ENCODE measurements at regions not wholly inside any gene's neighbourhood (a gene's known extent, or its start where the extent isn't known, plus 50 kb on each side); places are given as distances from the start of the nearest gene placed in this dataset.

- TF ChIP-seq, protein P1, sequence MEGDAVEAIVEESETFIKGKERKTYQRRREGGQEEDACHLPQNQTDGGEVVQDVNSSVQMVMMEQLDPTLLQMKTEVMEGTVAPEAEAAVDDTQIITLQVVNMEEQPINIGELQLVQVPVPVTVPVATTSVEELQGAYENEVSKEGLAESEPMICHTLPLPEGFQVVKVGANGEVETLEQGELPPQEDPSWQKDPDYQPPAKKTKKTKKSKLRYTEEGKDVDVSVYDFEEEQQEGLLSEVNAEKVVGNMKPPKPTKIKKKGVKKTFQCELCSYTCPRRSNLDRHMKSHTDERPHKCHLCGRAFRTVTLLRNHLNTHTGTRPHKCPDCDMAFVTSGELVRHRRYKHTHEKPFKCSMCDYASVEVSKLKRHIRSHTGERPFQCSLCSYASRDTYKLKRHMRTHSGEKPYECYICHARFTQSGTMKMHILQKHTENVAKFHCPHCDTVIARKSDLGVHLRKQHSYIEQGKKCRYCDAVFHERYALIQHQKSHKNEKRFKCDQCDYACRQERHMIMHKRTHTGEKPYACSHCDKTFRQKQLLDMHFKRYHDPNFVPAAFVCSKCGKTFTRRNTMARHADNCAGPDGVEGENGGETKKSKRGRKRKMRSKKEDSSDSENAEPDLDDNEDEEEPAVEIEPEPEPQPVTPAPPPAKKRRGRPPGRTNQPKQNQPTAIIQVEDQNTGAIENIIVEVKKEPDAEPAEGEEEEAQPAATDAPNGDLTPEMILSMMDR (IDR thresholded peaks at IDR 0.05): no peak
These were observed 262.8 kb upstream of the PBX1 start for GRCh38 chr1:164296172-164296571.

GRCh38 chr1:164308101-164308500 is 250.9 kb upstream of the PBX1 start:
- TF ChIP-seq, protein P1 (IDR thresholded peaks at IDR 0.05): no peak

DNA sequence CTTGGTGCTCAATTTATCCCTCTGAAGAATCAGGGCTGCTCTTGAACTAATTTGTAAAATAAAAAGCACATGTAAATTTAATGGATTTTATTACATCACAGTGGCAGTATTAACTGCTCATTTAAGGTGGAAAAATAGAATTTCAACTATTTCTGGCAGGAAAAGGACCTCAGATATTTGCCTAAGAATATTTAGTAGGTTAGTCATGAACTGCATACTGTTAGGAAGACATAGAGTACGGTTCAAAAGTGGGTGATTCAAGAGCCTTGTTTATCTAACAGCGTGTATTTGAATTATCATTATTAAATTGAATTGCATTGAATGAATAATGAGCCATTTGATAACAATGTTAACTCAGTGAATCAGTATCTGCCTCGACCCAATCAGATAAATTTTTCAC is 248.8 kb upstream of the PBX1 start:
- TF ChIP-seq, protein P1 (IDR thresholded peaks at IDR 0.05): no peak

- TF ChIP-seq, protein P1 (IDR thresholded peaks at IDR 0.05): no peak
These were observed 247.6 kb upstream of the PBX1 start for GRCh38 chr1:164311377-164311776.

DNA sequence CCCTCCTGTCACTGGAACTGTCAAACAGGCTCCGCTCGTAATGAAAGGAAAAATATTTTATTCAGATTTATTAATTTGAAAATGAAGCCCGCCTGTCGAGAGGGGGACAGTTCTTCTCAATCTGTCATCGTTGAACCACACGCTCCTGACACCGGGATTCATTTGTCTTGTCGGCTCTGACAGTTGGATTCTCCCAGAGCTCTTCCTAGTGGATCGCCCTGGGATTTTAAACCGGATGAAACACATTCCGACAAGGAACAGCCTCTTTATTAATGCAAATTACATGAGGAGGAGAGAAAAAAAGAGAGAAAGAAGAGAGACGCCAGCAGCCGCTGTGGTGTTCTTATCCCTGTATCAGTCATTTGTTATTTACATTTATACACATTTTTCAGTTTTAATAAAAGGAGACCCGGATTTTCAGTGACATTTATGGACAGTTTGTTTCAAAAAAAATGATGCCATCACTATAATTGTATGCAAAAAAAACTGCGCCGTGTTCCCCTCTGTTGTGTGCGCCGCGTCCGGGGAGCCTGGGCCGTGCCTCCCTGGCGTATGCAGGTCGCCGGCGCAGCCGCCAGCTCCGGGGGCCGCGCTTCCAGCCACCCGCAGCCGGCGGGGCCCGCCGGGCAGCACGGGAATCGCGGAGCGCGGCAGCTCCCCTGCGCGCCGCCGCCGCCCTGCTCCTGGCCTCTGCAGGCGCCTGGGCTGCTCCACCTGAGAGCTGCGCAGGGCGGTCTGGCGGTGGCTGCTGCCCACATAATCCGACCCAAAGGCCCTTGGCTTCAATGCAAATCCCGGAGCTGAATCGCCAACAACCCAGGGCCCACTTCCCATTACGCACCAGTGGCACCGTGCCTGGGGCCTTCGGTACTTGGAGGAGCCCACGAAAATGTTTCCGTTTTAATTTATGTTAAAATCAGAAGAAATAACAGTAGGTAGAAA is 237.9 kb upstream of the PBX1 start:
- TF ChIP-seq, protein P1 (IDR thresholded peaks at IDR 0.05): no peak

DNA sequence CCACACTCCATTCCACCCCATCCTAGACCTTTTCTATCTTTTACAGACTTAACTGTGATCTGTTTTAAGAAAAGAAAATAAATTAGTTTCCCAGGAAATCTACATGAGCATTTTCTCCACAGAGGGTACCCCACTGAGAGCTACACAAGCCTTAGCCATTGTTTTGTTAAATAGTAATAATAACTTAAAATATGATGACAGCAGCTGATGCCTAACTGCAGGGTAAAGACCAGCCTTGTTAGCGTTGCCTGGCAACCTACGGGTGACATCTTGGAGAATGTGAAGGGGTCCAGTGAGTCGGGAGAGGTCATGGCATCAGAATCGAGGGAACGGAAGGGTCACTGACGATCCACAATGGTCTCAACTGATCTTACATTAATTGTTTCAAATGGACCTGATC is 233.2 kb upstream of the PBX1 start:
- TF ChIP-seq, protein P1 (IDR thresholded peaks at IDR 0.05): no peak

DNA sequence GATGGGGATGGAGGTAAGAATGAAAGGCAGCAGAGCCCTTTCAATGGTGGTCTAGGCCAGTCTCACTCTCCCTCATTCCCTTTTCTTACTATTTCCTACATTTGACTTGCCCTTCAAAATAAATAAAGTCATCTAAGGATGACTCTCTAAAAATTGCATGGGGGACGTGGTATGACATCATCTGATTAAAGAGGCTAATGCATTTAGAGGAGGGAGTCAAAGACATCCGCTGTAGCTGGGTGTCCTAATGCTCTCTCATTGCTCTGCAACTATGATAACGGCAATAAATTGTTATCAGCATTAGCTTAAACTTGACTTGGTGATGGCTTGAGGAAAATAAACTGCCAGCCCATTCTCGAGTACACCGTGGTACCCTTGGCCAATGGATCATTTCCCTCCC is 225.6 kb upstream of the PBX1 start:
- TF ChIP-seq, protein P1 (IDR thresholded peaks at IDR 0.05): no peak

Data from LNCAP (cell line).